Activated naive CD4-positive, alpha-beta T cell treated with anti-CD3 and anti-CD28 coated beads, Interleukin-2, amount 50 U/mL, for 24 hours (primary cell): ENCODE measurements at regions not wholly inside any gene's neighbourhood (a gene's known extent, or its start where the extent isn't known, plus 50 kb on each side); places are given as distances from the start of the nearest gene placed in this dataset.
A peak's percentile ranks its signal among the peaks of the same experiment; 100 is the strongest.
"Not testable (repeated sequence)": the region's sequence is repeated elsewhere in the genome, so short reads cannot be mapped to it uniquely, and the experiment has no call there.

Source experiments
- H3K27ac Mint-ChIP-seq: one replicate; pipeline ENCODE4 v1.8.0; 2021; ENCODE audit warnings: mild to moderate bottlenecking, mixed read lengths
- H3K27me3 Mint-ChIP-seq: one replicate; pipeline ENCODE4 v1.8.0; 2021; ENCODE audit warnings: mixed read lengths
- H3K36me3 Mint-ChIP-seq: one replicate; pipeline ENCODE4 v1.8.0; 2021; ENCODE audit warnings: mixed read lengths
- H3K4me1 Mint-ChIP-seq: one replicate; pipeline ENCODE4 v1.8.0; 2021; ENCODE audit warnings: mixed read lengths
- H3K4me3 Mint-ChIP-seq: one replicate; pipeline ENCODE4 v1.8.0; 2021; ENCODE audit warnings: mild to moderate bottlenecking, mixed read lengths
- H3K9me3 Mint-ChIP-seq: one replicate; pipeline ENCODE4 v1.8.0; 2021; ENCODE audit warnings: mixed read lengths

DNA sequence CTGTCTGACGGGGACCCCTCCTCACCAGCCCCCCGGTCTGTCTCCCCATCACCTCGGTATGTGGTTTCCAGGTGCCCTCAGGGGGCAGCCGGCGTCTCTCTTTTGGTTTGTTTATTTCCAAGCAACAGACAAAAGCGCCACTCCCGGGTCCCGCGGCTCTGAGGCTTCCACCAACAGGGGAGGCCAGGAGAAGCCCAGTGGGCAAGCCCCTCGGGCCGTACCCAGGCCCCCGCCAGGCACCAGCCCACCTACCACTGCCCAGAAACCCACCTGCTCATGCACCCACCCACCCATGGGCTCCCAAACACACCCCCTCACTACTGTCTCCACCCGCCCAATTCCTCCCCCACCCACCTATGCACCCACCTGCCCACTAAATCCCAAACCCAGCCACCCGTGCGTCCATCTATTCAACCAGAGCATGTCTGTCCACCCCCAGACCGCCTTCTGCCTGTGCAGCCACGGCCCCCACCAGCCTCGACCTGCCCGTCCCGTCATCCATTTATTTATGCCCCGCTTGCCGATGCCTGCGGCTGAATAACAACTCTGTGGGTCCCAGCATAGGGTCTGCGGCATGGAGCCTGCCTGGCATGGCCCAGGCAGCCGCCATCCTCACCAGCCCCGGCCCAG, 129.8 kb downstream of the FAM53A start:
- Mint-ChIP-seq H3K4me3 (no peak overlapping the region), H3K36me3 (no peaks in the 10 kb centered on the region), H3K4me1 (no peaks in the 10 kb centered on the region), H3K27me3 (peaks cover 10% of the 10 kb centered on the region), H3K9me3 (no peaks in the 10 kb centered on the region), H3K27ac (peak overlapping the region; percentile 46)

DNA sequence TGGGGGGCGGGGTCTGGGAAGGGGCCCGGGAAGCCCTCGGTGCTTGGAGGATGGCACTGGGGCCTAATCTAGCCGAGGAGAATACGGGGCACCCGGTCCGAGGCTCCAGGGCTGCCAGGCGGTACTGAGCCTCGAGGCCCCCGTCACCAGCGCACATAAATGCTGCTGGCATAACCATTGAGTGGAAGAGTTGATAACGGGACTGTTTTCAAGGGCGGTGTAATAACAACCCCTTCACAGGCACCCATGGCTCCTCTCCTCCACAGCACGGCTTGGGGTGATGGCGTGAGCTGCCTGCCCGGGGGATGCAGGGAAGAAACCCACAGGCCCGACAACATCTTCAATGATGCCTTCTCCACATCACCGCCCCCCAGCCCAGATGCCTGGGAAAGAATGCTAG, 130.7 kb downstream of the FAM53A start:
- peaks cover 6% of the 10 kb centered on the region for H3K4me1 Mint-ChIP-seq
- no peak overlapping the region for H3K4me3 Mint-ChIP-seq
- no peaks in the 10 kb centered on the region for H3K36me3 Mint-ChIP-seq
- no peaks in the 10 kb centered on the region for H3K9me3 Mint-ChIP-seq
- H3K27ac Mint-ChIP-seq: no peak overlapping the region
- H3K27me3 Mint-ChIP-seq: peaks cover 10% of the 10 kb centered on the region

DNA sequence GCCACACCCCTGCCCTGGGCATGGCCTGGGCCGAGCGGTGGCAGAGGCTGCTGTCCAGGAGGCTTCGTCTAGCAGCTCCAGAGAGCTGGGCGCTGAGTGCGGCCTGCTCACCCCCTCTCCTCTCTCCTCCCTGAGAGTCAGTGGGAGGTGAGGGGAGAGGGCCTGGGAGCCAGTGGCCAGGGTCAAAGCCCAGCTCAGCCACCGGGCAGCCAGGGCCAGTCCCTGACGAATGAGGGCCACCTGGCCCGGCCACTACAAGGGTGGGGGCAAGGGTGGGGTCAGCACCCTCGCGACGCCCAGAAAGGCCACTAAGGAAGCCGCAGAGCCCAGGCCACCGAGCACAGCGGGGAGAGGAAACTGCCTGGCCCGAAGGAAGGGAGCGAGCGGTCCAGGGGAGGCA, 131.7 kb downstream of the FAM53A start:
- Mint-ChIP-seq H3K4me3 (no peak overlapping the region), H3K36me3 (no peaks in the 10 kb centered on the region), H3K9me3 (no peaks in the 10 kb centered on the region), H3K27me3 (peaks cover 9% of the 10 kb centered on the region), H3K4me1 (peaks cover 11% of the 10 kb centered on the region), H3K27ac (no peak overlapping the region)

DNA sequence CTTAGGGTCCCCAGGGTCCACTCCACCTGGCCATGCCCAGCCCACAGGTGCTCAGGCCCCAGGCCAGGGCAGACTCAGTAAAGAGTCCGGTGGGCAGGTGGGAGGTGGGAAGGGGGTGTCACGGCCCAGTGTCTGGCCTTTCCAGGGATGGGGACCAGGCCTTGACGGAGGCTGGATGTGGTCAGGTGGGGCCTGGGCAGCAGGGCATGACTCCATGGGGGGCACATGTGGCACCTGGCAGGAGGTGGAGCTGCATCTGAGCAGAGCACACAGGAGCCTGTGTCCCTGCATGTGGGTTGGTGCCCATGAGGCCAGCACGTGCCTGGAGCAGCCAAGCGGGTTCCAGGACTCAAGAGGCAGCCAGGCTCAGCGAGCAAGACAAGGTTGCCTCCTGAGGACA, 132.9 kb downstream of the FAM53A start:
- H3K36me3 Mint-ChIP-seq: no peaks in the 10 kb centered on the region
- H3K9me3 Mint-ChIP-seq: no peaks in the 10 kb centered on the region
- no peak overlapping the region for H3K4me3 Mint-ChIP-seq
- peaks cover 16% of the 10 kb centered on the region for H3K4me1 Mint-ChIP-seq
- H3K27me3 Mint-ChIP-seq: peaks cover 6% of the 10 kb centered on the region
- H3K27ac Mint-ChIP-seq: no peak overlapping the region

DNA sequence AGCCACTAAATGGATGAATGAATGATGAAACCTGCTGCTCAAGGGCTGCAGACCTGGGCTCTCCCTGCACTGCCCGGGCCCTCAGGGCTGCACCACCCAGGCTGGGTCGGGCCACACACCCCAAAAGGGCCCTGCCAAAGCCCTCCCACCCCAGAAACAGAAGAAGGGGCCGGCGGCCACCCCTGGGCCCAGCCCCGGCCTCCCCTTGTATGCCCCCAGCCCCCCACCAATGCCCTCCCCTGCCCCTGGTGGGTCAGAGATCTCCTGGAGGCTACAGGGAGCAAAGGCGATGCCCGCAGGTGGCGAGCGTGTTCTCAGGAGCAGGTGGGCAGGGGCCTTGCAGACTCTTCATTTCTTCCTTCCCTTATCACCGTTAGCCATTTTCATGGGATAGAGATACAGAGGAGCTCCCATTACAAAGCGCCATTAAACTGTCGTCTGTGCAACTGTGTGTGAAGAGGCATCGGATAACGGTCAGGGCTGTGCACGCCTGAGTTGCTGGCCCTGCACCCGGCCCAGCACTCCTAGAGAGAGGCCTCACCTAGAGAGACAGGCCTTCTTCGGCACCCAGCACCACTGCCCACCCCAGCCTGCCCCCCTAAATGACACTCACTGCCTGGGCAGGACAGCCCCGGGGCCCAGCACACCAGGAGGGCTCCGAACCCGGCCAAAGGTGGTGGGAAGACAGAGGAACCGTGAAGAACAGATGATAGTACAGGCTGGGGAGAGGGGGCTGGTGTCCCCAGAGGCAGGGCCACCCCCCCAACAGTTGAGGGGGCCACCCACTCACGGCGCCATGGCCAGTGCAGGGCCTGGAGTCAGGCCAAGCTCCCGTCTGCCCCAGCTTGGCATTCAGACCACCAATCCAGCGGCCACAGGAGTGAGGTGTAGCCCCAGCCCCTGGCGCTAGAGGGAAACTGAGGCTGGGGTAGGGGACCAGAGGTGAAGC, 133.7 kb downstream of the FAM53A start:
- Mint-ChIP-seq H3K27ac (no peak overlapping the region), H3K9me3 (no peaks in the 10 kb centered on the region), H3K4me3 (no peak overlapping the region), H3K27me3 (peaks cover 6% of the 10 kb centered on the region), H3K4me1 (peaks cover 16% of the 10 kb centered on the region), H3K36me3 (no peaks in the 10 kb centered on the region)

DNA sequence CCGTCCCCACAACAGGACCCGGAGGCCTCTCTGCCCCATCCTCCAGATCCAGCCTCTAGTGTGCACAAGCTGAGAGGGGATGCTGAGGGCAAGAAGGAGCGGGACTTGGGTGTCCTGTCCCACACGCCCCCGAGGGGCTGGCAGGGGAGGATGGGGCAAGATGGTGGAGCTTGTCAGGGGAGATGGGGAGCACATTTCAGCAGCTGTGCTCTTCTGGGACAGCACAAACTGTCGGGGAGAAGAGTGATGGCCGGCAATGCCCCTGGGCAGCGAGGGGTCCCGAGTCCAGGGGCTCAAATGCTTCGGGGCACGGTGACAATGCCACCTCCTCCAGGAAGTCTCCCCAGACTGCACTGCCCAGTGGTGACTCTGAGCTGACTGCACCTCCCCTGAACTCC, 134.5 kb downstream of the FAM53A start:
- no peaks in the 10 kb centered on the region for H3K9me3 Mint-ChIP-seq
- no peak overlapping the region for H3K27ac Mint-ChIP-seq
- no peak overlapping the region for H3K4me3 Mint-ChIP-seq
- peaks cover 20% of the 10 kb centered on the region for H3K4me1 Mint-ChIP-seq
- H3K36me3 Mint-ChIP-seq: no peaks in the 10 kb centered on the region
- peaks cover 2% of the 10 kb centered on the region for H3K27me3 Mint-ChIP-seq

DNA sequence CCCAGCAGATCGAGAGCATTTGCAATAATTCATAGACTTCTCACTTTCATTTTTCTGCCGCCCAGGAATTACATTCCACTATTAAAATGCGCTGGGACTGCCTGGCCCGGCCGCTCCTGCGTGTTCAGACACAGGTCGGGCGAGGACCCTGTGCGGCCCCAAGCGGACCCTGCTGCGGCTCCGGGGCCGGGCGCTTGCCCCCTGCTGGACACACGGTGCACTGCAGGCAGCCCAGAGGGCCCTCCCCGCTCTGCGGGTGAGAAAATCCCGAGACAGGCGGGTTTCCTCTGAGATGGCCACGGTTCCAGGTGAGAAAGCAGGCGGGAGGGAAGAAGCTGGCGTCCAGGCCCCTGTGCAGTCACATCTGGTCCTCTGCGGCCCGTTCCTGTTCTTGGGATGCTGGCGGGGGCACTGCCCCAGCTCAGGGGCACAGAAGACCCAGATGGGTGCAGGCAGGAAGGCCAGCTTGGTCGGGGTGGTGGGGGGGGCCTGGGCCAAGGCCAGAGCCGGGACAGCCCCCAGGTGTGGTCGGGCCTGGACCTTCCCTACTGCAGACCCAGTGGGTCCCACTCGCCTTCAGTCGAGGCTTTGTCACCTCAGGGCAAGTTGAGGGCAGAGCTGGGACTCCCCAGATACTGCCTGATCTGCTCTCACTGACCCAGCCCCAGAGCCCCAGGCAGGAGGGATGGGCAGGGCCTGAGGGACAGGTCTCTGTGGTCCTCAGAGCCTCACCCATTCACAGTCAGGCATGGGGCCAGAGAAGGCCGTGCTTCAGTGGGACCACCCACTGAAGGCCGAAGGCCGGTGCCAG, 135.1 kb downstream of the FAM53A start:
- H3K27ac Mint-ChIP-seq, H3K27me3 Mint-ChIP-seq, H3K36me3 Mint-ChIP-seq, H3K9me3 Mint-ChIP-seq: not testable (repeated sequence)
- peak overlapping the region; percentile 6 for H3K4me3 Mint-ChIP-seq
- H3K4me1 Mint-ChIP-seq: peaks cover 26% of the 10 kb centered on the region

DNA sequence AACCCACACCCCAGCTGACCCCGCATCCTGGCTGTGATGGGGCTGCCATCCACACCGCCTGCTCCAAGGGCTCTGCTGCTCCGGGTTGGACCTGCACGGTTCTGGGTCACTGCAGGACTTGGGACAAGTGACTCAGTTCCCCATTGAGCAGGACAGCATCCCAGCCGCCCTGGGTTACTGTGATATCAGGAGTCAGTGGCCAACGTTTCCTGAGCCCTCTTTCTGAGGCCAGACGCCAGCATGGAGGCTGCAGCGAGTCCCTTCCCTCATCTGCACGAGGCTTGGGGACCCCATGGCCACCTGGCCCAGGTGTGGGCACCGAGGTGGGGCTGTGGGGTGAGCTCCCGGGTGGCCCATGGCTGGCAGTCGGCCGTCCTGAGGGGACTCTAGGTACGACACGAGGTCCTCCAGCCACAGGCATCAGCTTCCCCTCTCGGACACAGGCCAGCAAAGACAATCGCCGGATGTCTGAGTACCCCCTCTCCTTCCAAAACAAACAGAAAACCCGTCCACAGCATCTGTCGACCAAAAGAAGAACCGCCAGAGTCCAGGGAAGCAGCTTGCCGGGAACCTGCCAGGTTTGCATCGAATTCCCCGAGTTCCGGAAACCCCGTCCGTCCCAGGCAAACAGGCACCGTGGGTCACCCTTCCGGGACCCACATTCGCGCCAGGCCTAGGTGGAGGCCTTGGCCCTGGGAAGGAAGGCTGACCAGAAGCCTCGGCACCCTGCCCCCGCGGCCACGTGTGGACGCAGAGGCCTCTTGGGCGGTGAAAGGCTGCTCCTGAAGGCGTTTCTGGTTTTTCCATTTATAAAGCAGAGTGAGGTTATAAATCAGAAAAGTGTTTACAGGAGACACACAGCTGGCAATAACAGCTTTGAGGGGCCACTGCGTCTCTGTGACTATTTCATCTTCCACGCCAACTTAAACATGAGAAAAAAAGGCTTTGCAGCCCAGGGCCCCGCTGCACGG, 136.0 kb downstream of the FAM53A start:
- Mint-ChIP-seq H3K4me3 (peak overlapping the region; percentile 6), H3K4me1 (peaks cover 30% of the 10 kb centered on the region), H3K9me3 (no peaks in the 10 kb centered on the region), H3K27me3 (no peaks in the 10 kb centered on the region), H3K27ac (no peak overlapping the region), H3K36me3 (no peaks in the 10 kb centered on the region)

DNA sequence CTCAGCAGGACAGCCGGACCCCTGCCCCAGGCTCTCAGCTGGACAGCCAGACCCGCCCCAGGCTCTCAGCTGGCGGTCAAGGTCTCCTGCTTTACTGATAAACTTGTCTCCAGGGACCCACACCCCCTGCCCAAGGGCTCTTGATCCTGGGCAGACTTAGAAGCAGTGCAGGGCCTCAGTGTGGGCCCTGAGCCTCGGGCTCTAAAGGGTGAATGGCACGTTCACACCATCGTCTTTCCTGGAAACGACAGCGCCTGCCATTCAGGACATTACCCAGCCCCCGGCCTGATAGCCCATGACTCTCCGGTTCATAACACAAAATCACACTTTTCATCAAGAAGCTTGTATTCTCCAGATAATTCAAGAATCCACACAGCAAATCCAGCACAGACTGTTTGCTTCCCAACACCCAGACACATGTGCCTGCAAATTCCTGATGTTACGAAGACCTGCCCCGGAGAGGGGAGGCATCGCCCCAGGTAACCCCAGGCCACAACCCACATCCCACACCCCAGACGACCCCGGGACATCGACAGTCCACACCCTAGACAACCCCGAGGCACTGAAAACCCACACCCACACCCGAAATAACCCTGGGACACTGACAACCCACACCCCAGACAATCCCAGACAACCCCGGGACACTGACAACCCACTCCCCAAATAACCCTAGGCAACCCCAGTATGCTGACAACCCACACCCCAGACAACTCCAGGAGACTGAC, 136.8 kb downstream of the FAM53A start:
- Mint-ChIP-seq H3K4me3 (no peak overlapping the region), H3K27me3 (no peaks in the 10 kb centered on the region), H3K36me3 (no peaks in the 10 kb centered on the region), H3K27ac (no peak overlapping the region), H3K9me3 (no peaks in the 10 kb centered on the region), H3K4me1 (peaks cover 30% of the 10 kb centered on the region)

DNA sequence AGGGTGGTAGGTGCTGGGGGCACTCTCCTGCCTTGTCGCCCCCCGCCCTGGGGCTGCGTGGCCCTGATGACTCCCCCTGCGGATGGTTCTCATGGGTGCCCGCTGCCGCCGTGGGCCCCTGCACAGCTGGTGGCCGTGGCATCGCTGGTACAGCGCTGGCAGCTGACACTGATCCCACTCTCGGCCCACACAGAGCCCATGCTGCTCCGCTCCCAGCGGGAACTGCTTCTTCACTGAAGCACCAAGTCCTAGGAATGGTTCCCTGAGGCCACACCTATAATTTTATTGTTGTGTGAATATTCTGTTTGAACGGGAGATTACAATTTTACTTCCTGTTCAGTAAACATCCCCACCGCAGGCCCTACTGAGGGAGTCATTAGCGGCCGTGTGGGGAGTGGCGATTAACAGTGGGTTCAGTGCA, 138.6 kb upstream of the NKX1-1 start:
- peaks cover 30% of the 10 kb centered on the region for H3K4me1 Mint-ChIP-seq
- H3K27ac Mint-ChIP-seq: no peak overlapping the region
- H3K9me3 Mint-ChIP-seq: no peaks in the 10 kb centered on the region
- no peaks in the 10 kb centered on the region for H3K27me3 Mint-ChIP-seq
- peak overlapping the region; percentile 30 for H3K4me3 Mint-ChIP-seq
- no peaks in the 10 kb centered on the region for H3K36me3 Mint-ChIP-seq

DNA sequence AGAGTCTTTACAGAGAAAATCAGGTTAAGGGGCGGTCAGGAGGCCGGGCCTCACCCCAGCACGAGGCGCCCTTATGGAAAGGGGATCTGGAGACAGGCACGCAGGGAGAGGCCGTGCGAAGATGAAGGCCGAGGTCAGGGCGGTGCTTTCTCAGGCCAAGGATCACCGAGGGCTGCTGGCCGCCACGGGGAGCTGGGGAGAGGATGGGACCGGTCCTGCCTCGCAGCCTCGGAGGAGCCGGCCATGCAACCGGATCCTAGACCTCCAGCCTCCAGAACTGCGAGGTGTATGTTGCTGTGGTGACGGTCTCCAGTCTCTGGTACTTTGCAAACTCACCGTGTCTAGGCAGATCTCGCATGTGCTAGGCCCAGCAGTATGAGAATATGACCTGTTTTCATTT, 138.2 kb upstream of the NKX1-1 start:
- not testable (repeated sequence) for H3K36me3 Mint-ChIP-seq, H3K9me3 Mint-ChIP-seq, H3K27ac Mint-ChIP-seq, H3K27me3 Mint-ChIP-seq
- Mint-ChIP-seq H3K4me1 (peaks cover 30% of the 10 kb centered on the region), H3K4me3 (peak overlapping the region; percentile 49)

DNA sequence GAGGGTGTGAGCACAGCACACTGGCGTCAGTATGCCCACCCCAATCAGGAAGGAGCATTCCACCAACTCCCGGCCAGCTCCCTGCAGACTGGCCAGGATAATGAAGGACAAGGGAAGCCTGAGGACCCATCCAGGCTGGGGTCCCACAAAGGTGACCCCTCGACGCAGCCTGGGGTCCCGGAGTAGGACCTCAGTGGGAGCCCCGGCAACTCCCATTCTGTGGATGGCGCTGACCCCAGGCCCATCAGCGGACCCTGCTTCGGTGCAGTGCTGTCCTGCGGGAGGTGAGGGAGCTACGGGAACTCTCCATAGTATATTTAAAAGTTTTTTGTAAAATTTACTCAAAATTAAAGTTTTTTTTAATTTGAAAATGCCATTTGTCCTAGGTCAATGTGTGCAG, 137.7 kb upstream of the NKX1-1 start:
- H3K4me1 Mint-ChIP-seq: peaks cover 30% of the 10 kb centered on the region
- no peaks in the 10 kb centered on the region for H3K27me3 Mint-ChIP-seq

DNA sequence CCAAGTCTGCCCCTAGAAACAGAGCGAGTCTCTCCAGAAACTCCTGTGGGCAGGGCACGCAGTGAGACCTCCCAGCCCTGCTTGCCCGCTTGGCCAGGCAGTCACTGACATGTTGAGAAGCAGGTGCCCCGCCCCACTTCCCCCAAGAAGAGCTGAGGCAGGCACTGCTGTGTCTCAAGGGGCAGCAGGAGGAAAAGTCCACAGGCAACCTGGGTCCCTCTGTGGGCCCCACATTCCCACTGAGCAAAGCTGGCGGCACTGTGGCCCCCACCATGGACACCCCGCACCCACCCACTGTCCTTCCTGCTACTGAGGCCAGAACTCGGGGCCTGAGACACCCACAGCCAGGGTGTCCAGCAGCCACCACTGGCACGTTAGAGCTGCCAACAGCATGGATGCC, 137.3 kb upstream of the NKX1-1 start:
- H3K4me1 Mint-ChIP-seq: peaks cover 26% of the 10 kb centered on the region
- no peaks in the 10 kb centered on the region for H3K9me3 Mint-ChIP-seq
- H3K4me3 Mint-ChIP-seq: no peak overlapping the region
- no peaks in the 10 kb centered on the region for H3K27me3 Mint-ChIP-seq
- H3K27ac Mint-ChIP-seq: no peak overlapping the region
- no peaks in the 10 kb centered on the region for H3K36me3 Mint-ChIP-seq

More for the DNA sequence above, 137.7 kb upstream of the NKX1-1 start:
- no peaks in the 10 kb centered on the region for H3K36me3 Mint-ChIP-seq
- H3K9me3 Mint-ChIP-seq: no peaks in the 10 kb centered on the region
- no peak overlapping the region for H3K27ac Mint-ChIP-seq
- H3K4me3 Mint-ChIP-seq: no peak overlapping the region

DNA sequence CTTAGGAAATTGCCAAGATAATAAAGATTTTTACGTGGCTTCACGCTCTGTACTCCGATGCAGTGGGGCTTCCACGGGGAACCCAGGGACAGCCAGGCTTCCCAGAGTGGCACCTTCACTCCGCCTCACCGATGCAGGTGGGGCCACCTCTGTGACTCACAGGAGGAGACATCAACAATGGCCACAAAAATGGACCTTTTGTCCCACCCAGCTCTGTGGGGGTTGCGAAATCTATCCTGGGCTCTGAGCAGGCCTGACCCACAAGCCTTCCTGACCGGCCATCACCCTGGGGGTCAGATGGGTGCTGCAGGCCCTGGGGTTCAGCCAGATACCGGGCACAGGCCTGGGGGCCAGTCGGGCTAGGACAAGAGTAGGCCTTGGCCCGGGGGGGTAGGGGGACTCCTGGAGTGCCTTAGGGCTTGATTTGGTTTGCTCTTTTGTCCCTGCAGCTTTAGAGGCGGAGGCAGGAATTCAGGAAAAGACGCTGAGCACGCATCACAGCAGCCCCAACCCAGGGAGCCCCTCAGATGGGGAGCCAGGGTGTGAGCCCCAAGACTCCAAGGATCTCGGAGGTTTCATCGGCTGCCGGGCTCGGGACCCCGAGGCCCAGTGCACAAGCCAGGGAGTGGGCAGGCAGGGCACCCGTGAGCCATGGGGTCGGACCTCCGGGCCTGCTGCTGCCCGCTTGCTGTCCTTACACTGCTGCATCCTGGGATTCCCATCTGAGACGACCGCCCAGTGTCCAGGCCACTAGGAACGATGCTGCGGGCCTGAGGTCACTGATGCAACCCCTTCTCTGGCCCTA, 136.5 kb upstream of the NKX1-1 start:
- Mint-ChIP-seq H3K4me1 (peaks cover 21% of the 10 kb centered on the region), H3K27ac (no peak overlapping the region), H3K27me3 (no peaks in the 10 kb centered on the region), H3K9me3 (no peaks in the 10 kb centered on the region), H3K36me3 (no peaks in the 10 kb centered on the region), H3K4me3 (no peak overlapping the region)
